GDM1 (cell line): ENCODE measurements at regions not wholly inside any gene's neighbourhood (a gene's known extent, or its start where the extent isn't known, plus 50 kb on each side); places are given as distances from the start of the nearest gene placed in this dataset.
"Not testable (repeated sequence)": the region's sequence is repeated elsewhere in the genome, so short reads cannot be mapped to it uniquely, and the experiment has no call there.

Experiments used
- DNase-seq: peaks from one replicate; lab custom pipeline; 2025; lab: John Stamatoyannopoulos, UW

DNA sequence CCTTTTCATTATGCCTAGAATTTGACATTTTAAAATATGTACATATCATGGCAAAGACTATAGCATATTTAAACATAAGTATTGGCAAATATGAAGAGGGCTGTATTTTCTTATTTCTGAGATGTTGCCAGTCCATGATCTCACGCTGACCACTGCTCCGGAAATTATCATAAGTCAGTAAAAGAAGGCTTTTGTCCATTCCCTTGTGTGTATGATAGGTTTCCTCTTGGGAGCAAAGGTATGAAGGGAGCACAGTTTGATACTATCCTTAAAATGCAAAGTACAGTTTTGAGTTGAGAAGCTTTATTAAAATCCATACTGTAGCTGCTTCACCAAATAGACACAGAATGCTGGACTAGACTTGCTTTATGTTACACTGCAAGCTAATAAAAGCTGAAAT lies 52.6 kb upstream of the AGA start:
- no peak for DNase-seq

DNA sequence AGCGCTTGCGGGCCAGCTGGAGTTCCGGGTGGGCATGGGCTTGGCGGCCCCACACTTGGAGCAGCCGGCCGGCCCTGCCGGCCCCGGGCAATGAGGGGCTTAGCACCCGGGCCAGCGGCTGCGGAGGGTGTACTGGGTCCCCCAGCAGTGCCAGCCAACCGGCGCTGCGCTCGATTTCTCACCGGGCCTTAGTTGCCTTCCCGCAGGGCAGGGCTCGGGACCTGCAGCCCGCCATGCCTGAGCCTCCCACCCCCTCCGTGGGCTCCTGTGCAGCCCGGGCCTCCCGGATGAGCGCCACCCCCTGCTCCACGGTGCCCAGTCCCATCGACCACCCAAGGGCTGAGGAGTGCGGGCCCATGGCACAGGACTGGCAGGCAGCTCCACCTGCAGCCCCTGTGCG lies 53.4 kb upstream of the AGA start:
- not testable (repeated sequence) for DNase-seq

DNA sequence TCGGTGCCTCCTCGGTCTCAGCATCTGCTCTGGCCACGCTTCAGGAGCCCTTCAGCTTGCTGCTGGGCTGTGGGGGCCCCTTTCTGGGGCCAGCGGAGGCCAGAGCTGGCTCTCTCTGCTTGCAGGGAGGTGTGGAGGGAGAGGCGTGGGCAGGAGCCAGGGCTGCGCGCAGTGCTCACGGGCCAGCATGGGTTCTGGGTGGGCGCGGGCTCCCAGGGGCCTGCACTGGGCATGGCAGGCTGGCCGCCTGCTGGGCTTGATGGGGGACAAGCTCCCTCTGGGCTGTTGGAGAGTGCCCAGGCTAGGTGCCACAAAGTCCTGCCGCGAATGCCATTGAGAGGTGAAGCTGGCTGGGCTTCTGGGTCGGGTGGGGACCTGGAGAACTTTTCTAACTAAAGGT lies 57.3 kb upstream of the AGA start:
- DNase-seq, result no peak

DNA sequence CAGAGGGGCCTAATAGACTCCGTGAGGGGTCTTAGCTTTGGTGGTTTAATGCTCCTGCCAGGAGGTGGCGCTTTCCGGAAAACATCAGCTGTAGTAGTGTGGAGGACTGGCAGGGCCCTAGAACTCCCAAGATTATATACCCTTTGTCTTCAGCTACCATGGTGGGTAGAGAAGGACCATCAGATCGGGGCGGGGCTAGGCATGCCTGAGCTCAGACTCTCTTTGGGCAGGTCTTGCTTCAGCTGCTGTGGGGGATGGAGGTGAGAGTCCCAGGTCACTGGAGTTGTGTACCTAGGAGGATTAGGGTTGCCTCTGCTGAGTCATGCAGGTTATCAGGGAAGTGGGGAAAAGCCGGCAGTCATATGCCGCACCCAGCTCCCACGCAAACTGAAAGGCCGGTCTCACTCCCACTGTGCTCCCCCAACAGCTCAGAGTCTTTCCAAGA lies 63.0 kb upstream of the AGA start:
- no peak for DNase-seq

DNA sequence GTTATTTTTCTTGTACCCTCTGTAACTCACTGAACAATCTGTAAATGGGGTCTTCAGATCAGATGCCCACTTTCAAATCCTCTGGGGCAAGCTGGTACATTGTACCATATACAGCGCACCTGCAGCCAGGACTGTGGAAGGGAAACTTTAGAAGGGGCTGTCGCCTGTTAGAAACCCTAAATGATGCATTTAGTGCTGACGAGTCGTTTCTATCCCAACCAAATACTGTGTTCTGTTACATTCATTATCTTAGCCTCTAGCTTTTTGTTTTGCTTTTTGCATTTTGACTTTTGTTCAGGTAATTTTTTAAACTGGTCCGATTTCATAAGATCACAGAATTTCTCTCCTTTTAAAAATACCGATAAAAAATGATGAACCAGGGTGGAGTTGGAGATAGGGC lies 66.4 kb upstream of the AGA start:
- no peak for DNase-seq

GRCh38 chr4:177509226-177509745 lies 67.0 kb upstream of the AGA start:
- DNase-seq, result no peak

DNA sequence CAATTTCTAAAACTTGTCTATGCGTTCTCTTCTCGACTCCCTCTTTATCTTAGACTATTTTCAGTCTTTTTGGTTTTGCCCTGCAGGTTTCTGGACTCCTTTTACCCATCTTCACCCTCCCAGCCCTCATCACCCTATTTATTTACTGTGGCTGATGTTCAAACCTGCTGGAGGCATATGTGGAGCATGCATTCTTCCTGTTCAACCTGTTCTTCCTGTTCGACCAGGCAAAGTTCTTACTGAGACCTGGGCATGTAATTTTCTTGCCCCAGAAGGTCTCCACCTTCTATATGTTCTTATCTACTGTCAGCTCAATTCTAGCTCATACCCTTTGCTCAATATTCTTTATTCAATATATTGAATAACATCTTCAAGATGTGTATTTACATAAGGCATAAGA lies 69.4 kb upstream of the AGA start:
- no peak for DNase-seq

- no peak for DNase-seq
These were observed 70.4 kb upstream of the AGA start for GRCh38 chr4:177512646-177513045.

- no peak for DNase-seq
These were observed 75.6 kb upstream of the AGA start for GRCh38 chr4:177517862-177518261.

GRCh38 chr4:177519481-177520260 lies 77.4 kb upstream of the AGA start:
- no peak for DNase-seq

DNA sequence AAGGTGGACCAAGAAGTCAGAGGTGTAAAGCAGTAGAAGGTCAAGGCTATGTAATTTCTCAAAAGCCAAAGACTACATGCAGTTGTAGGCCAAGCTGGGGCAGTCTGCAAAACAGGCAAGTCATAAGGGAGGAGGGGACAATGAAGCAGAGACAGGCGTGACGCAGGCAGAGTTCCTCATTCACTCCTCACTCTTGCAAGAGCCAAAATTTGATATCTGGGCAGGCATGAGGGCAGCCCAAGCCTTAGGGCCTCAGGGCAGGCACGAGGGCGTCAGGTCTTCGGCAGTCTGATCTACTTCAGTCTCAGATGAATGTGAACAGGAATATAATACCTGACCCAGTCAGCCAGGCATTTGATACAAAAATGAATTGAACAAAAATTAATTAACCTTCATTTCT lies 86.4 kb upstream of the AGA start:
- no peak for DNase-seq

DNA sequence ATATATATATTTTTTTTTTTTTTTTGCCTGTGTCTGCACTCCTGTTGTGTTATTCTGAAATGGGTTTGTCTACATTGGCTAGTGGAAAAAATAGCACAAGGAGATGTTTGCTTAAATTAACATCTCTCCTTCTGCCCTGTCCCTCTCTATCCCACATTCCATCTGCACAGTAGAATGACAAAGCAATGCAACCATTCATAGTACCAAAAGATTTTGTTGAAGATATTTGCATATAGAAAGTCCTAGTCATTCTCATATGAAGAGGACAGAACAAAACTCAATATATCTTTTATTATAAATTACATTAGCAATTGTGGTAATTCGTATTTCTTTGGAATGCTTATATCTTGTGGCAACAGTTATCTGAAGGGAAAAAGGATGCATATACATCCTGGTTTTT lies 88.3 kb upstream of the AGA start:
- no peak for DNase-seq

GRCh38 chr4:177532358-177532757 lies 90.1 kb upstream of the AGA start:
- DNase-seq, result no peak

GRCh38 chr4:177534841-177535240 lies 92.6 kb upstream of the AGA start:
- DNase-seq, result not testable (repeated sequence)

GRCh38 chr4:177546745-177547144 lies 104.5 kb upstream of the AGA start:
- DNase-seq, result no peak

- no peak for DNase-seq
These were observed 105.7 kb upstream of the AGA start for GRCh38 chr4:177547985-177548384.

GRCh38 chr4:177555007-177555574 lies 112.9 kb upstream of the AGA start:
- DNase-seq, result no peak

GRCh38 chr4:177557416-177557815 lies 115.2 kb upstream of the AGA start:
- no peak for DNase-seq

DNA sequence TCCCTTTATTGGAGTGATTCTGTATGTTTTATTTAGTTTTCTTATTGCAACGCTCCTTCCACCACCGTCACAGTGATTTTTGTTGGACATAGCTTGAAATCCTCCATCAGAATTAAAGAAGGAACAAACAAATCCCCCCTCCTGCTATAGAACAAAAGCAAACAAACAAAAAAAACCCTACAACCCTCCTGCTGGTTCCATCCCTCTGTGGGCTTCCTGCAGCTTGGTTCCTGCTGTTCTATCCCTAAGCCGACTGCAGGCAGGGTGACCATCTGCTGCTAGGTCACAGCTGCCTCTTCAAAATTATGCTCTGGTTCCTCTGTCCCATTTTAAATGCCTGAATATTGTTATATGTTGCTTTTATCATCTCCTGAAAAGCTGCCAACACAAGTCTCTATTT lies 116.8 kb upstream of the AGA start:
- DNase-seq, result no peak

DNA sequence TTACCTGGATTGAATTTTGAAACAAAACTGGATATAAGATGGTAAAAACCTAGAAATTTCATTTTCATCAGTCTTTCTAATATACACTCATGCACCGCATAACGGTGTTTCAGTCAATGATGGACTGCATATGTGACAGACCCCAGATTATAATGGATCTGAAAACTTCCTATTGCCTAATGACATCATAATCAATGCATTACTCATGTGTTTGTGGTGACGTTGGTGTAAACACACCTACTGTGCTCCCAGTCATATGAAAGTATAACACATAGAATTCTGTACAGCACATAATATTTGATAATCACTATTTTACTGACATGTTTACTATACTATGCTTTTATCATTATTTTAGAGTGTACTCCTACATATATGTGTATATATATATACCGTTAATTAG lies 119.9 kb upstream of the AGA start:
- DNase-seq, result no peak

DNA sequence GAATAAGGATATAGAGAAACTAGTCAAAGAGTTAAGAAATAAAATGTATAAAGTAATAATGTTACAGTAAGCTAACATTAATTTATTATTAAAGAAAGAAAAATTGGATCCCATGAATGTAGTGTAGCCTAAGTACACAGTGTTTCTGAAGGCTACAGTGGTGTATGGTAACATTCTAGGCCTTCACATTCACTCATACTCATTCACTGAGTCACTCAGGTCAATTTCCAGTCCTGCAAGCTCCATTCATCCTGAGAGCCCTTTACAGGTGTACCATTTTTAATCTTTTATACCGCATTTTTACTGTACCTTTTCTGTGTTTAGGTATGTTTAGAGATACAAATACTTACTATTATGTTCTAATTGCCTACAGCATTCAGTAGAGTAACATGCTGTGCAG lies 120.6 kb upstream of the AGA start:
- DNase-seq, result no peak

DNA sequence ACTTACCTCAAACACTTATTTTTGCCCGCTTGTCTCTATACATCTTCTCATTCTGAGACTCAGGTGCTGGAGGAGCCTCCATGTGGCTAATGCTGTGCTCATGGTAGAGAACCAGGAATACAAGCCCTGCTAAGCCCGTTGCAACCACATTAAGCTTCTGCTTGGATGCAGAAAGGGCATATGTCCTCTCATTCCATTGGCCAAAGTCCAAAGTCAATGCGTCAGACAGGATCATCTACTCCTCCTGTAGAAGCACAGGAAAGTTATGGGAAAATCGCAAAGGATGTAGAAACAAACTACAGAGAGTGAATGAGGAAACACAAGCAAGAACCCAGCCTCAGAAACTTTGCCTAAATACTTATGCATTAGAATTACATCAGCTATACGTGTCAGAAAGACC lies 124.5 kb upstream of the AGA start:
- no peak for DNase-seq

GRCh38 chr4:177568931-177569330 lies 126.7 kb upstream of the AGA start:
- DNase-seq, result no peak

- DNase-seq, result no peak
These were observed 127.2 kb upstream of the AGA start for GRCh38 chr4:177569434-177569833.
